ENCODE measurements at regions not wholly inside any gene's neighbourhood (a gene's known extent, or its start where the extent isn't known, plus 50 kb on each side); places are given as distances from the start of the nearest gene placed in this dataset.
"Not testable (repeated sequence)": the region's sequence is repeated elsewhere in the genome, so short reads cannot be mapped to it uniquely, and the experiment has no call there.

DNA sequence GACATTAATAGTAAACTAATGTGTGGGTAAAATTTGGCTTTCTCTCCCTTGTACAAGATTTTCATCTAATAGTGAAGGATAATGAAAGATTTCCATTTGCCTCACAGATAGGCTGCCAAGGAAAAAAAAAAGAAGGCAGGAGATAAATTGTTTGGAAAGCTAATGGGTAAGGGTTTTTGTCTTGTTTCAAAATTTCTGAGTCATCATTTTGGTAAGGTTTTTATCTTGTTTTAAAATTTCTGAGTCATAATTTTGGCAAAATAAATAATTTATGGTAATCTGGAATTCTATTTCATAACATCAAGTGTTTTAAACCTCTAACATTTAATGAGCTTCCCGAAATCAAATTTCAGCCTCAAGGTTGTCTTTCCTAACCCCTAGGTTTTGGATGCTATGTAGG is 1035.7 kb upstream of the FBXO33 start:
- FAIRE-seq, result no peak

DNA sequence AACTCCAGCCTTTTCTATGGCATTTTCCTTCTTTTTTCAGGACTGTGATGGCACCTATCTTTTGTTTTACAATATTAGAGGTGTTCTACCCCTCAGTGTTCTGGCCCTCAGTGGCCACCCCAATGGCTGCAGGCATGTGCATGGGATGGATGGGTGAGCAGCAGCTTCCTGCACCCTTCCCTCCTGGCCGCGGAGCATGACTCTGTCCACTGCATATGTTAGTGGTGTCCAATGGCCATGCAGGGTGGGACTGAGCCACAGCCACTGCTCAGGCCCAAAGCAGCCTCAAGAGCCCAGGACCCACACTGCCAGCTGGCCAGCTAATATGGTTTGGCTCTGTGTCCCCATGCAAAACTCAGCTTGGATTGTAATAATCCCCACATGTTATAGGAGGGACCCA is 1032.3 kb upstream of the FBXO33 start:
- no peak for FAIRE-seq

DNA sequence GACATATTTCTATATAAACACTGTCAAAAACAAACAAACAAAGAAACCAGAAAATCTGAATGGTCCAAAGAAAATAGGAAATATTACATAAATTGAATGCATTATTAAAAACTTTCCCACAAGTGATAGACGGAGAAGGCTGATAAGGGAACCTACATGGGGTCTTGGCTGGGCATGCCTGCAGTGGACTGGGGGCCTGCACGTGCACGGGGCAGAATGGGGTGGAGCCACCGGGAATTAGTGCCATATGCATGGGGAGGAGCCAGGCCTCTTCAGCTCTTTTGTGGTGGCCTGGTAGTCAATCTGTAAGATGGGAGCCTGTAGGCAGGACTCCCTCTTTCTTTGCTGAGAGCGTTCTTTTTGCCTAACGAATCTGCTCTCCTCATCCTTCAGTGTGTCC is 1031.7 kb upstream of the FBXO33 start:
- FAIRE-seq, result no peak

DNA sequence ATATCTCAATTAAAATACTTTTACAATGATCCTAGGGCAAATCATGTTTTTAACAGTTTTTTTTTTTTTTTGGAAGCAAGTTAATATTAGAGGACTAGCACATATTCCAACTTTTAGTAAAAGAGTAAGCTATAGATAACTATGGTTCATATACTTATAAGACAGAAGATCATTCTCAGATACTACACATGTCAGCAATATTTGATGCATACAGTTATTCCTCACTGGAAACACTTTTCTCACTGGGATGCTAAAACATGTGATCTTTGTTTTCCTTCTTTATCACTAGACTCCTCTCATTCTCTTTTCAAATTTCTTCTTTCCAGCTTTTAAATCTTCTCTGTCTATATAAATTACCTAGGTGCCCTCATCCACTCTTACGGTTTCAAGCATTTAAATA is 1020.4 kb upstream of the FBXO33 start:
- FAIRE-seq, result no peak

DNA sequence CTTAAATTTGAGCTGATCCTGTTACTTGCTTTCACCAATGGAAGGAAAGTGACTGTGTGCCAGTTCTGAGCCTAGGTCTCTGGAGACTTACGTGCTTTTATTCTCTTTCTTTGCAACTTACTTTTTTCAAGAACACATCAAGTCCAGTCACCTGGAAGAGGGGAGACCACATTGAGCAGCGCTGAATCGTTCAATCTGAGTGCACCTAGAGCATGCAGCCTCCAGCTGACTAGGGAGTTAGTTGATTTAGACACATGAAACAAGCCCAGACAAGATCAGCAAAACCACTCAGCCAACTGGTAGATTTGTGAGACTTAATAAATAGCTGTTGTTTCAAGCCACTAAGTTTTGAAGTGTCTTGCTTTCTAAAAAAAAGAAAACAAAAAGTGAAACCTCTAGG is 1014.8 kb upstream of the FBXO33 start:
- no peak for FAIRE-seq

DNA sequence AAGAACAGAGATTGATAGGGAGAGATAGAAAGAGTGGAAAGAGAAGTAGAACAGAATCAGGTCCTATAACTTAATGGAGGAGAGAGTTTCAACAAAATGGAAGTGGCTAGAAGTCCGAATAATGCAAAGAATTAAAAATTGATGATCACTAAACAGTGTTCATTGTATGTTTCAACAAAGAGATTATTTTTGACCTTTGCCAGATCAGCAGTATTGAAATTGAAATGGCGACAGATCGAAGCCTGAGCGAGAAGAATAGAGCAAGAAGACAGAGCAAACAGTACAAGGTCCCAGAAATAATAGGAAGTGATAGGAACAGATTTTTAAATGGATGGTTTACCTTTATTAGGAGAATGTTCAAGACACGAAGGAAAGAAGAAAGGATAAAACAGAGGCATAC is 1012.8 kb upstream of the FBXO33 start:
- FAIRE-seq, result no peak

DNA sequence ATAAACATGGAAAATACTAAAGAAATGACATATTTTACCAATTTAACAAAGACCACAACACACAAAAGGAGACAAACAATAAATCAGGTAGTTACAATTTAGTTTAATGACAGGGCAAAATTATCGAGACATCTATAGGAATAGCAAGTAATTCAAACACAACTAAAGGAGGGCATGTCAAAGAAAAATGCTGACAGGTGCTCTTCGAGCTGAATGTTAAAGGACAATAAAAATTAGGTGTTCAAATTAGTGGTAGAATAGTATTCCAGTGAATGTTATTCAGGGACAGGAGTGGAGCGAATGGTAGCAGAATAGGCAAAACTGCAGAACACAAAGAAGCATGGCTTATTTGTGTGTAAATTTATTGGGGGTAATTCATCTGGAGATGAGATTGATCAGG is 1004.3 kb upstream of the FBXO33 start:
- no peak for FAIRE-seq

DNA sequence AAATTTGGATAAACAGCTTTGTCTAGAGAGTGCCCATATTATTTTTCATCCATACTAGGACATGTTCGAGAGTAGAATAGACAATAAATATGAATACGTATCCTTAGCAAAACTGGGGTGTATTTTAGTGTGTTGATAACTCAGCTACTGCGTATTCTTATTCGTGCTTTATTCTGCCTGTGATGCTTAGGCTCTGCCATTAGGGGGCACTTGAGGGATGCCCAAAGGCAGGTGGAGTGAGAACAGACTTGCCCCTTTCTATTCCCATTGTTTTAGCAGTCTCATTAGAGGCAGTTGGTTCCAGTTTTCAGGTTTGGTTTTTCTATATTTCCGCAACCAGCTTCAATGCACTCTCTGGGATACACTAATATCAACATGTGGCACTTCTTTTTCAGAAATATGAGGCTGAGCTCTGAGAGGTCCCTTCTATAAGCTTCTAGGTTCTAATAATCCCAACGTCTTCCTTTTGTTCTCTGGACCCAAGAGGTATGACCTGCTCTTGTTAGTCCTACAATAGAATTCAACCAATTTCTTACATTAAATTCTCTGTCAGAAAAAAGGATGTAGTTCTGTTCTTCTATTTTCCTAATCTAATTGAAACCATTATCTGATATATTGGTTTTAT is 985.7 kb upstream of the FBXO33 start:
- no peak for FAIRE-seq

DNA sequence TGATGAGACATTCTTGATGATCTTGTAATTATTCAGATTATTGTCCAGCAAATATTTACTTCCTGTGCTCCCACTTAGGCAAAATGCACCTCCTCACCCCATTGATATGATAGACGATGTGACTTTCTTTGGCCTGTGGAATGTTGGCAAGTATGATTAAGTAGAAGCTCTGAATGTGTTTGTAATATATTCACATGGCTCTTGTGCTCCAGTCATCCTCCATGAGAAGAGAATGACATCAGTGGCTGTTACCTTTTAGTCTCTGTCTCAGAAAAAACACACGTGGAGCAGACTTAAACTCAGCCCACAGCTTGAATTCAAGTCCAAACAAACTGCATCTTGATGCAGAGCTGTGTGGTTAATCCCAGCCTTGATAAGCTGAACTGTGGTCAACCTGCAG is 984.3 kb upstream of the FBXO33 start:
- no peak for FAIRE-seq

DNA sequence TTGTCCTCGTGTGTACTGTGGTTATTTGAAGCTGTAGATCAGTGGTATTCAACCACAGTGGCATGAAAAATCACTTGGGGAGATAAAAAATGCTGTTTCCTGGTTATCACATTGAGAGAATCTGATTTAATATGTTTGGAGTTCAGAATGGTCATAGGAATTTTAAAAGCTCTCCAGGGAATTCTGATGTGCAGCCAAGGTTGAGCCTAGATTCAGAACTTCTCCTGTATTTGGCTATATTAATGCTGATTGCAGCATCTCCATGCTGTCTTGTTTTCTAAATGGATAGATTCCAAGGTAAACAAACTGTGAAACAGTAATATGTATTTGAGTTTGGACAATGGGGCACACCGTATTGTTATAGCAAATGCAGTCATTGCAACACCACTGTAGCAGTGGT is 982.2 kb upstream of the FBXO33 start:
- FAIRE-seq, result no peak

DNA sequence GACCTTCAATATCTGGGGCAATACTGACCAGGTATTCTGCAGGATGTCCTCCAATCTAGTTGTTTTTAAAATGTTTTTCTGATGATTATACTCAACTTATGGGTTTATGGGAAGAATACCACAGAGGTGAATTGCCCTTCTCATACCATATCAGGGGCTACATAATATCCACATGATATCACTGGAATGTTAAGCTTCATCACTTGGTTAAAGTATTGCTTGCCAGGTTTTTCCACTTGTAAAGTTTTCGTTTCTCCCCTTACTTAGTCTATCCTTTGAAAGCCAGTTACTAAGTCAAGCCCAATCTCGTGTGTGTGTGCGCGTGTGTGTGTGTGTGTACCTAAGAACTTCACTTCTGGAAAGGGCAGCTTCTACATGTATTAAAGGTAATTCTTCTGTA is 980.9 kb upstream of the FBXO33 start:
- no peak for FAIRE-seq

DNA sequence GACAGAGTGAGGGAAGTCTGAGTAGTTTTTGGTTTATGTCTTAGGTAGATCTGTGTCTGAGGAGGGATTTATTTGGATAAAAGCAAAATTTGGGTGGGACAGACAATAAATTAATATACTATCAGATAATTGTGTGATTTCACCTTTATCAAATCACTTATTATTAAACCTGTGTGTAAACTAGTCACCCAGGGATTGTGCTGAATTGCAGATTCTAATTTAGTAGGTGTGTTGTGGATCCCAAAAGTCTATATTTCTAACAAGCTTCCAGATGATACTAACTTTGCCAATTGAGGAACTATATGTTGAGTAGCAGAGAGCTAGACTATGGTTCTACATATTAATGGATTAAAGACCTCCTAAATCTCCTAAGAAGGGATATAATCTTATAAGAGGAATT is 978.5 kb upstream of the FBXO33 start:
- no peak for FAIRE-seq

DNA sequence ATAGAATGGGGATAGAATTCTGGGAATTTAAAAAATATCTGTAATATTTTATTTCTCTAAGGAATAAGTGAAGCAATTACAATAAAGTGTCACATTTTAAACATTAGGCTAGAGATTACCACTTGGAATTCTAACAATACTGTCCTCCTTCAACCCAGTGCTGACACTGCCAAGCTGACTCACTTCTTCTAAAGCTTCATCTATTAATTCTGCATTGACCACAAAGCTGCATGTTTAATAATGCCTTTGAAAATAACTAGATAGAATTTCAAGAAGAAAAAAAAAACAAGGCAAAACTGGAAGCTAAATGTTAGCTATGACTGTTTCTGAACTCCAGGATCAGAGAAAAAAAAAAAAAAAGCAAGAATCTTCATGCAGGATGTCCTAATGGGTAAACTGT is 970.7 kb upstream of the FBXO33 start:
- no peak for FAIRE-seq

DNA sequence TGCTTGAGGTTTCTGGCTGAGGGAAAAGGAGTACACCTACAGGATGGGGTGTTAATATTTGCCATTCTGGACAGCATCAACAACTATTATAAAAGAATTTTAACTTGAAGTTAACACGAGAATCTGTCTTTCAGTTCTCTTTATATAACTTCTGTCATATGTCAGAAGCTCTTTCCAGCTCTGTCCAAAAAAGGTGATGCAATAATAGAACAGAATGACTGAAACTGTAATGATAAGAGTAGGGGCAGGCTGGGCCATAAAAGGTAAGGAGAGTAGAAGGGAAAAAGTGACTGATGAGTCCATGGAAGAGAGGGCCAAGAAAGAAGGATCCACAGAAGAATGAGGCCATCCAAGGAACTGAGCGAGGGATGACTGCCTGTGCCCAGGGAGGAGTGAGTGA is 966.7 kb upstream of the FBXO33 start:
- FAIRE-seq, result no peak

DNA sequence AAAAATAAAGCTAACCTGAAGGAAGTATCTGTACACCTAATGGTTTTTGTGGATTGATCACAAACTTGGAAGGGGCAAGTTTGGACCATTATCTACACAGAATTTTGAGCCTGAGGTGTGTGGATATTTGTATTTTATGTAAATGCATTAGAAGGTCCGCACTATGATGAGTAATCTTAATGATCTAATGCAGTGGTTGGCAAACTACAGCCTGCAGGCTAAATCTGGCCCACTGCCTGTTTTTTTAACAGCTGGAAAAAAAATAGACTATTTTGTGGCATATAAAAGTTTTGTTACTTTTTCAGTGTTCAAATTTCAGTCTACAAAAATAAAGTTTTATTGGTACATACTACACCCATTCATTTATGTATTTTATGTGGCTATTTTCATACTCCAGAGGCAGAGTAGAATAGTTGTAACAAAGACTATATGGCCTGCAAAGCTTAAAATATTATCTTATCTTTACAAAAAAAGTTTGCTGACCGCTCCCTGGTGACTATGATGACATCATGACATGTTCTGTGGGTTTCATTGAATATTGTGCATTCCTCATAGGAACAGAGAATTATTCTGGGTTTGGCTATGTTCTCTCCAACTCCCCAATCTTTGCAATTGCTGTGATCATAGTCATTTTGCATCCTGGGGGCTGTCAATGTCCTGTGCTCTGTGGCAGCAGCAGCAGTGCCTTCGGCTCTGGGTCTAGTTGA is 962.6 kb upstream of the FBXO33 start:
- FAIRE-seq, result no peak

DNA sequence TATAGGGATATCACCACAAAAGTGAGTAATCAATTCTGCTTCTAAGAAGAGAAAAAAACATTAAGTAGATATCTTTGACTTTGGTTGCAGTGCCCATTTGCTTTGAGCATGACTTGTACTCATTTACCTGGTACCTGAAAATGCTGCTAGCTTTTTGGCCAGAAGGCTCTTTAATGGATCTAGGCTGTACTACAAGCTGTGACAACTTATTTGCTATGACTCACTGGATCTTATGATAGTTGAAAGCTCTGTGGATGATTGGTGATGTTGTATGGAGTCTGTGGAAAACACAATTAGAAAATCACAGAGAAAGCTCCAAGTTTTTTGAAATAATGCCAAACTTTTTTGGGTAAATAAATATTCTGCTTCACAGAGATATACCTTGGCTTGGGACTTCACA is 960.9 kb upstream of the FBXO33 start:
- no peak for FAIRE-seq

DNA sequence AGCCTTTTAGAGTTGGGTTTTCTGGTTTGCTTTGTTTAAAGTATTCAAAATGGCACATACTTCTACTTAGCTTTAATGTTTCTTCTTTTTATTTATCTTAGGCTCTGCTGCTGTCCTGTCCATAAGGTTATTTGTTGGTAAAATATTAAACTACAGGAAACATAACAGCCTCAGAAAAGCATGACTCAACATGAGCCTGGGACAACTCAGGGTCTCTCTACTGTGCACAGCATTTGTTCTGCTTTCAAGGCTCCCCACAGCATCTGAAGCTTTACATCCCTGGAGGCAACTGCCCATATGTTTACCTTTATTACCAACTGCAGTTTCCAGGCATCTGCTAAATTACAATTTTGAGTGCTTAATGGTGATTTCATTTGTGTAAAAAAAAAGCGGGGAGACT is 954.2 kb upstream of the FBXO33 start:
- no peak for FAIRE-seq

DNA sequence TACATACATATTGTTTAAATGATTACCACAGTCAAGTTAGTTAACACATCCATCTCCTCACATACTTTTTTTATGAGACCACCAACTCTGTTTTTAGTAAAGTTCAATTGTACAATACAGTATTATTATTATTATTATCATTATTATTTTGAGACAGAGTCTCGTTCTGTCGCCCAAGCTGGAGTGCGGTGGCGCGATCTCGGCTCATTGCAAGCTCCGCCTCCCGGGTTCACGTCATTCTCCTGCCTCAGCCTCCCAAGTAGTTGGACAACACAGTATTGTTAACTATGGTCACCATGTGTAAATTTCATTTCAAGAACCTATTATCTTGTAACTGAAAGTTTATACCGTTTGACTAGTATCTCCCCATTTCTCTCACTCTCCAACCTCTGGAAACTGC is 942.0 kb upstream of the FBXO33 start:
- no peak for FAIRE-seq

DNA sequence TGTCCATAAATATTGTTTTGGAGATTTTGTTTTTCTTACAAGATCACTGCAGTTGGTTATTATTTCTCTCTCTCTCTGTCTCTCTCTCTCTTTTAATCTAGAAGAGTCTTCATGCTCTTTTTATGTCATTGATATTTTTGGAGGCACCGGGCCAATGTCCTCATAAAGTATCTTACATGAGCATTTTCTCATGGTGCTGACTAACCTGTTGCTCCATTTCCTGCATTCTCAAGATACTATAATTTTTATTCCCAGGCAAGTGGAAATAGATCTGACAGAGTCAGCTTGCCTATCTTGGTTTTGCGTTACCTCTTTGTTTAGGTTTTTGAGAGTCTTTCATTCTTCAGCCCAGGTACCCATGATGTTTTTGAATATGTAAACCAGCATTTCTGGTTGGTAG is 938.8 kb upstream of the FBXO33 start:
- no peak for FAIRE-seq

DNA sequence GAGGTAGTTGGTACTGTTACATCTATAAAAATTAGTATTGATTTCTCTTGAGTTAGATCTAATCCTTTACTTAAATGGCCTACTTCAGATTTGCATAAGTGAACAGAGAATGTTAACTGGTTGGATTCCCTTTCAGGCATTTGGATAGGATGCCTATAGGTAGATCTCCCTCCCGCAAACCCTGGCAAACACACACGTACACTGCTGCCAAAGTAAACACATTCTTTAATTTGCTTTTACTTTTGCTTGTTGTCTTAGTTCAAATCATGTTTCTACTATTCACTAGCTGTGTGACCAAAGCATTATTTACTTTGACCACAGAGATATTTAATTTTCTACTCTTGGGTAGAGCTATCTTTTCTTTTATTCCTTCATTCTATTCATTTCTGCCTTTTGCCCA is 936.1 kb upstream of the FBXO33 start:
- no peak for FAIRE-seq

DNA sequence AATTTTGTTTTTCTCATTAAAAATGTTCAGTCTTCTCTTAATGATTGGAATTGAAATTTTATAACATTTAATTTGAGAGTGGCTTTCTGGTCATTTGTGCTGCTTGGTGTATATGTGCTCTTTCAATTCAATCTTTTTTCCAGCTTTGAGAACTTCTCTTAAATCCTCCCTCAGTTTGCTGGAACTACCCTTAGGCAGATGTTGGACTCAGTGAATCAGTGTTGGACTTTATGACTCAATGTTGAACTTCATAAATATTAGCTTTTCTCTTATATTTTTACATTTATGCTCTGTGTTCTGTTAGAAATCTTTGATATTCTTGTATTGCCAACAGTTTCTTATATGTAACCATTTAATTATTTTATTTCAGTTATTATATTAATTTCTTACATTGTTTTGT is 935.5 kb upstream of the FBXO33 start:
- FAIRE-seq, result no peak

DNA sequence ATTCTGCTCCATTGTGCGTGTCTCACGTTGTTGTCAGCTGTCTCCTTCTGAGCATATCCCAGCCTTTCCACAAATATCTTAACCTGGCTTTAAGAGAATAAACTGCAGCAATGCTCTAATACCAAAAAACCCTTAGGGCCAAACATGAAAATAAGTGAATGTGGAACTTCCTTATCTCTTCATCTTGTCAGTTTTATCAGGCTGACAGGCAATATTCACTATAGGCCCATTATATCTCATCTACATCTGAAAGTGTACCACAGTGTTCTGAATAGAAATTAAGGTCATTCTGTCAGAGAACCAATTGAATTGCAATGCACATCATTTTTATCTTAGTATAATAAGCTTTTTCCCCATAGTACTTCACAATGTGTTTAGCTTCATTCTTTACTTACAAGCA is 933.1 kb upstream of the FBXO33 start:
- no peak for FAIRE-seq

DNA sequence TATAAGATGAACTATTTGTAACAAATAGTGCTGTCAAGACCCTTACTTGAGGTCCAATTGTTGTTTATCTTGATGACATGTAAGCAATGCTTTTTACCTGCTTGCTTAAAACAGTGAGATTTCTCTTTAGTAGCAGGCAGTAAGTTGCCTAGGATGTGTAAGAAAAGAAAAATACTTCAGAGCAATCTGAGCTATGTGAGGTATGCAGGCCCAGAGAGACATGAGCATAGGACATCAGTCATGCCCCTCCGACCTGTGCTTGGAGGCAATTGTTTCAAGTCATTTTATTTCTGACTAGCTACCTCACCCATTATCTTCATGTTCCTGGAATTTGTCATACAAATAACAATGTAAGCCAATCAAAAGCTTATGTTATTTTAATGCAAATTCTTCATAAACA is 930.6 kb upstream of the FBXO33 start:
- FAIRE-seq, result no peak

DNA sequence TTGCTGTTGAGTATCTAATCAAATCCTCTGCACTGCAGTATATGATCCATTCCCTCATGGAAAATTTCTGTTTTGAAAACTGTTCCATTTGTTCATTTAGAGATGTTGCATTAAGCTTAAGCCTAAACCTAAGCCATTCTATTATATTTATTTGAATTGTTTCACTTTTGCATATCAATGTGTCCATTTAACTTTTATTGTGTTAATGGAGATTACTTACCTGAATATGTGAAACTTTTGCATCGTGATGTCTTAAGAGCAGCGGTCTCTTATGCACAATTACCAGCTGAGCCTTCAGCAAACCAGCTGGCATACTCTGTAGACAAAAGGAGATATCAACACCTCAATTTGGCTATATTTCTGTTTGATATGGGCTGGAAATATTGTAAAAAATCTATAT is 922.5 kb upstream of the FBXO33 start:
- no peak for FAIRE-seq

DNA sequence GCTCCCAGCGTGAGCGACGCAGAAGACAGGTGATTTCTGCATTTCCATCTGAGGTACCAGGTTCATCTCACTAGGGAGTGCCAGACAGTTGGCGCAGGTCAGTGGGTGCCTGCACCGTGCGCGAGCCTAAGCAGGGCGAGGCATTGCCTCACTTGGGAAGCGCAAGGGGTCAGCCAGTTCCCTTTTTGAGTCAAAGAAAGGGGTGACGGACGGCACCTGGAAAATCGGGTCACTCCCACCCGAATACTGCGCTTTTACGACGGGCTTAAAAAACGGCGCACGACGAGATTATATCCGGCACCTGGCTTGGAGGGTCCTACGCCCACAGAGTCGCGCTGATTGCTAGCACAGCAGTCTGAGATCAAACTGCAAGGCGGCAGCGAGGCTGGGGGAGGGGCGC is 915.9 kb upstream of the FBXO33 start:
- not testable (repeated sequence) for FAIRE-seq

All from colon (tissue), 2 donors.